ENCODE measurements at regions not wholly inside any gene's neighbourhood (a gene's known extent, or its start where the extent isn't known, plus 50 kb on each side); places are given as distances from the start of the nearest gene placed in this dataset.

- no peak overlapping the region for H3K4me3 ChIP-seq
- no peak for TF ChIP-seq CTCF (IDR thresholded peaks at IDR 0.05; ENCODE audit: borderline replicate concordance)
- intact Hi-C loops (cut with micrococcal nuclease) = no loop called here
- no peaks in the 10 kb centered on the region for H3K9me3 ChIP-seq (replicated peaks)
- no peak overlapping the region for H3K27ac ChIP-seq (replicated peaks)
- no peaks in the 10 kb centered on the region for H3K4me1 ChIP-seq
- no peak for DNase-seq
- no peaks in the 10 kb centered on the region for H3K36me3 ChIP-seq
- H3K27me3 ChIP-seq (ENCODE audit: low read depth) = no peaks in the 10 kb centered on the region
Observed at GRCh38 chr3:6567241-6567640, 293.7 kb upstream of the GRM7 start.

GRCh38 chr3:6568999-6569493 is 291.9 kb upstream of the GRM7 start:
- DNase-seq = no peak
- Histone ChIP-seq H3K36me3 (no peaks in the 10 kb centered on the region), H3K4me3 (no peak overlapping the region), H3K27me3 (ENCODE audit: low read depth) (no peaks in the 10 kb centered on the region), H3K4me1 (no peaks in the 10 kb centered on the region), H3K27ac (replicated peaks) (no peak overlapping the region), H3K9me3 (replicated peaks) (no peaks in the 10 kb centered on the region)
- no peak for TF ChIP-seq CTCF (IDR thresholded peaks at IDR 0.05; ENCODE audit: borderline replicate concordance)
- intact Hi-C loops (cut with micrococcal nuclease) = no loop called here

- no peaks in the 10 kb centered on the region for H3K27me3 ChIP-seq (ENCODE audit: low read depth)
- no peaks in the 10 kb centered on the region for H3K36me3 ChIP-seq
- H3K9me3 ChIP-seq (replicated peaks) = no peaks in the 10 kb centered on the region
- H3K4me1 ChIP-seq = no peaks in the 10 kb centered on the region
- DNase-seq = no peak
- intact Hi-C loops (cut with micrococcal nuclease) = no loop called here
- TF ChIP-seq CTCF (IDR thresholded peaks at IDR 0.05; ENCODE audit: borderline replicate concordance) = no peak
- H3K27ac ChIP-seq (replicated peaks) = no peak overlapping the region
- no peak overlapping the region for H3K4me3 ChIP-seq
Observed at GRCh38 chr3:6571448-6571847, 289.5 kb upstream of the GRM7 start.

- Histone ChIP-seq H3K36me3 (no peaks in the 10 kb centered on the region), H3K27ac (replicated peaks) (no peak overlapping the region), H3K27me3 (ENCODE audit: low read depth) (no peaks in the 10 kb centered on the region), H3K9me3 (replicated peaks) (no peaks in the 10 kb centered on the region), H3K4me1 (no peaks in the 10 kb centered on the region), H3K4me3 (no peak overlapping the region)
- no peak for DNase-seq
- intact Hi-C loops (cut with micrococcal nuclease) = no loop called here
- TF ChIP-seq CTCF (IDR thresholded peaks at IDR 0.05; ENCODE audit: borderline replicate concordance) = no peak
Observed at GRCh38 chr3:6577584-6577983, 283.3 kb upstream of the GRM7 start.

GRCh38 chr3:6578526-6578925 is 282.4 kb upstream of the GRM7 start:
- H3K27me3 ChIP-seq (ENCODE audit: low read depth) = no peaks in the 10 kb centered on the region
- DNase-seq = no peak
- H3K9me3 ChIP-seq (replicated peaks) = no peaks in the 10 kb centered on the region
- intact Hi-C loops (cut with micrococcal nuclease) = no loop called here
- no peaks in the 10 kb centered on the region for H3K4me1 ChIP-seq
- no peak overlapping the region for H3K27ac ChIP-seq (replicated peaks)
- no peak for TF ChIP-seq CTCF (IDR thresholded peaks at IDR 0.05; ENCODE audit: borderline replicate concordance)
- H3K36me3 ChIP-seq = no peaks in the 10 kb centered on the region
- H3K4me3 ChIP-seq = no peak overlapping the region

GRCh38 chr3:6580808-6581207 is 280.1 kb upstream of the GRM7 start:
- intact Hi-C loops (cut with micrococcal nuclease) = no loop called here
- H3K4me1 ChIP-seq = no peaks in the 10 kb centered on the region
- H3K36me3 ChIP-seq = no peaks in the 10 kb centered on the region

More at GRCh38 chr3:6580808-6581207, 280.1 kb upstream of the GRM7 start:
- Histone ChIP-seq H3K27ac (replicated peaks) (no peak overlapping the region), H3K9me3 (replicated peaks) (no peaks in the 10 kb centered on the region), H3K27me3 (ENCODE audit: low read depth) (no peaks in the 10 kb centered on the region), H3K4me3 (no peak overlapping the region)
- DNase-seq = no peak
- TF ChIP-seq CTCF (IDR thresholded peaks at IDR 0.05; ENCODE audit: borderline replicate concordance) = no peak

All from left ventricle myocardium inferior (tissue), 1 donor.